Activated CD4-positive, CD25-positive, alpha-beta regulatory T cell treated with anti-CD3 and anti-CD28 coated beads, Interleukin-2, amount 50 U/mL, for 72 hours (primary cell): ENCODE measurements at regions not wholly inside any gene's neighbourhood (a gene's known extent, or its start where the extent isn't known, plus 50 kb on each side); places are given as distances from the start of the nearest gene placed in this dataset.

ENCODE experiments used
- DNase-seq: peaks from one replicate; pipeline ENCODE4 v3.0.0; 2021

GRCh38 chr4:16993956-16994840 lies 95.8 kb upstream of the LDB2 start:
- no peak for DNase-seq

- DNase-seq: no peak
Measured at GRCh38 chr4:16992566-16993225, 94.3 kb upstream of the LDB2 start.

- no peak for DNase-seq
Measured at GRCh38 chr4:16991450-16991849, 93.0 kb upstream of the LDB2 start.

- no peak for DNase-seq
Measured at GRCh38 chr4:16989371-16989770, 90.9 kb upstream of the LDB2 start.

- no peak for DNase-seq
Measured at GRCh38 chr4:16988814-16989213, 90.4 kb upstream of the LDB2 start.

GRCh38 chr4:16977081-16977480 lies 78.6 kb upstream of the LDB2 start:
- no peak for DNase-seq

GRCh38 chr4:16969696-16970135 lies 71.3 kb upstream of the LDB2 start:
- no peak for DNase-seq

GRCh38 chr4:16967722-16968121 lies 69.3 kb upstream of the LDB2 start:
- no peak for DNase-seq

- DNase-seq: no peak
Measured at GRCh38 chr4:16959305-16959704, 60.9 kb upstream of the LDB2 start.

- DNase-seq: no peak
Measured at GRCh38 chr4:16952896-16953630, 54.6 kb upstream of the LDB2 start.

- no peak for DNase-seq
Measured at GRCh38 chr4:16952462-16952871, 54.0 kb upstream of the LDB2 start.
